Caco-2 (cell line): ENCODE measurements at regions not wholly inside any gene's neighbourhood (a gene's known extent, or its start where the extent isn't known, plus 50 kb on each side); places are given as distances from the start of the nearest gene placed in this dataset.

Experiments used
- BruUV-seq: library from RNA; stranded (reverse); fragments of 400-500 nt; replicated peaks from 2 replicates; lab custom pipeline; 2021; lab: Mats Ljungman, UMichigan
- CTCF ChIA-PET: fragments of 300-600 bp; sonication (Branson Sonifier 250); formaldehyde crosslinking; loops from one replicate; lab custom pipeline; 2022; ENCODE audit warnings: antibody characterized with exemption; lab: Charles Lee
- POLR2A ChIA-PET: fragments of 300-600 bp; sonication (Branson Sonifier 250); formaldehyde crosslinking; loops from one replicate; lab custom pipeline; 2022; ENCODE audit warnings: antibody characterized with exemption; lab: Charles Lee
- DNase-seq, 2 experiments: peaks; one replicate each; pipeline versions ENCODE4 v3.0.0 to v3.0.0-alpha.2; 2020 to 2022
- H3K27me3 ChIP-seq: replicated peaks from 2 replicates; pipeline ENCODE4 v1.6.0; 2011; ENCODE audit warnings: low read length; ENCODE audit not compliant: control insufficient read depth, insufficient read depth
- H3K36me3 ChIP-seq: 2 replicates; pipeline ENCODE4 v1.5.1; 2011; ENCODE audit warnings: low read length; ENCODE audit not compliant: control insufficient read depth, insufficient read depth
- H3K4me1 ChIP-seq: fragments of 250-450 bp; sonication (Bioruptor Pico); 2 replicates; pipeline ENCODE4 v1.5.1; 2020; ENCODE audit warnings: mild to moderate bottlenecking
- H3K4me3 ChIP-seq: 2 replicates; pipeline ENCODE4 v1.5.1; 2011; ENCODE audit warnings: low read depth, mild to moderate bottlenecking, control low read depth, low read length
- H3K9me3 ChIP-seq: fragments of 250-450 bp; sonication (Bioruptor Pico); 2 replicates; pipeline ENCODE4 v1.5.1; 2020; ENCODE audit warnings: mild to moderate bottlenecking, moderate library complexity
- H3K27ac Mint-ChIP-seq: one replicate; pipeline ENCODE4 v1.8.0; 2022; ENCODE audit warnings: mixed read lengths; ENCODE audit not compliant: unreplicated experiment
- H3K27me3 Mint-ChIP-seq: one replicate; pipeline ENCODE4 v1.8.0; 2022; ENCODE audit warnings: mixed read lengths; ENCODE audit not compliant: insufficient read depth, unreplicated experiment
- H3K36me3 Mint-ChIP-seq: one replicate; pipeline ENCODE4 v1.8.0; 2022; ENCODE audit warnings: mild to moderate bottlenecking, mixed read lengths; ENCODE audit not compliant: insufficient read depth, unreplicated experiment
- H3K4me1 Mint-ChIP-seq: one replicate; pipeline ENCODE4 v1.8.0; 2022; ENCODE audit warnings: low read depth, mixed read lengths; ENCODE audit not compliant: unreplicated experiment
- H3K4me3 Mint-ChIP-seq: one replicate; pipeline ENCODE4 v1.8.0; 2022; ENCODE audit warnings: mild to moderate bottlenecking, moderate library complexity, mixed read lengths; ENCODE audit not compliant: unreplicated experiment
- H3K9me3 Mint-ChIP-seq: one replicate; pipeline ENCODE4 v1.8.0; 2022; ENCODE audit warnings: mixed read lengths; ENCODE audit not compliant: unreplicated experiment
- intact Hi-C: fragments of 100-400 bp; cut with micrococcal nuclease; formaldehyde crosslinking; loops from one replicate; pipeline ENCODE4 v1.10.0; 2022; ENCODE audit not compliant: unreplicated experiment
- TF ChIP-seq, protein P1 (sequence below), 2 experiments: fragments of 200-600 bp in 1 of 2; IDR thresholded peaks; 1 replicate in 1 of 2; 2 replicates in 1 of 2; pipeline versions ENCODE4 v1.5.1 to v1.8.0; 2011 to 2022; ENCODE audit warnings: antibody characterized with exemption in 1 of 2, control low read depth in 1 of 2, inconsistent platforms in 1 of 2, low read depth in 1 of 2, low read length in 1 of 2, mild to moderate bottlenecking in 1 of 2, moderate library complexity in 1 of 2; ENCODE audit not compliant: insufficient read depth in 1 of 2, severe bottlenecking in 1 of 2, unreplicated experiment in 1 of 2

DNA sequence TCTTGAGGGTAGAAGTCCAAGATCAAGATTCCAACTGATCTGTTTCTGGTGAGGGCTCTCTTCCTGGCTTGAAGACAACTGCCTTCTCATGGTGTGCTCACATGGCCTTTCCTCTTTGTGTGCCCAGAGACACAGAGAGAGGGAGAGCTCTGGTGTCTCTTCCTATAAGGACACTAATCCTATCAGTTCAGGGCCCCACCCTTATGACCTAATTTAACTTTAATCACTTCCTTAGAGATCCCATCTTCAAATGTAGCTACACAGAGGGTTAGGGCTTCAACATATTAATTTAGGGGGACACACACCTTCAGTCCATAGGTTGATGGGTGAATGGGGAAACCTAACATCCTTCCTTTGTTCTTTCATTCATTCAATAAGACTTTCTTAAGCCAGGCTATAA lies 144.6 kb downstream of the MN1 start:
- Histone ChIP-seq H3K4me1 (peaks cover 14% of the 10 kb centered on the region), H3K9me3 (no peaks in the 10 kb centered on the region), H3K4me3 (no peak overlapping the region), H3K27me3 (no peaks in the 10 kb centered on the region), H3K36me3 (no peaks in the 10 kb centered on the region)
- H3K27ac Mint-ChIP-seq, result no peak overlapping the region
- intact Hi-C loops, result no loop called here
- peaks cover 15% of the 10 kb centered on the region for H3K9me3 Mint-ChIP-seq
- ChIA-PET POLR2A (no interaction called here), CTCF (no interaction called here)
- TF ChIP-seq, protein P1, sequence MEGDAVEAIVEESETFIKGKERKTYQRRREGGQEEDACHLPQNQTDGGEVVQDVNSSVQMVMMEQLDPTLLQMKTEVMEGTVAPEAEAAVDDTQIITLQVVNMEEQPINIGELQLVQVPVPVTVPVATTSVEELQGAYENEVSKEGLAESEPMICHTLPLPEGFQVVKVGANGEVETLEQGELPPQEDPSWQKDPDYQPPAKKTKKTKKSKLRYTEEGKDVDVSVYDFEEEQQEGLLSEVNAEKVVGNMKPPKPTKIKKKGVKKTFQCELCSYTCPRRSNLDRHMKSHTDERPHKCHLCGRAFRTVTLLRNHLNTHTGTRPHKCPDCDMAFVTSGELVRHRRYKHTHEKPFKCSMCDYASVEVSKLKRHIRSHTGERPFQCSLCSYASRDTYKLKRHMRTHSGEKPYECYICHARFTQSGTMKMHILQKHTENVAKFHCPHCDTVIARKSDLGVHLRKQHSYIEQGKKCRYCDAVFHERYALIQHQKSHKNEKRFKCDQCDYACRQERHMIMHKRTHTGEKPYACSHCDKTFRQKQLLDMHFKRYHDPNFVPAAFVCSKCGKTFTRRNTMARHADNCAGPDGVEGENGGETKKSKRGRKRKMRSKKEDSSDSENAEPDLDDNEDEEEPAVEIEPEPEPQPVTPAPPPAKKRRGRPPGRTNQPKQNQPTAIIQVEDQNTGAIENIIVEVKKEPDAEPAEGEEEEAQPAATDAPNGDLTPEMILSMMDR (IDR thresholded peaks at IDR 0.05; ENCODE audit: insufficient read depth in 1 of 2, low read depth in 1 of 2, low read length in 1 of 2, severe bottlenecking in 1 of 2, unreplicated experiment in 1 of 2), result no peak
- no peak overlapping the region for H3K4me3 Mint-ChIP-seq
- H3K36me3 Mint-ChIP-seq, result peaks cover 7% of the 10 kb centered on the region
- DNase-seq, result no peak
- no TSS peak for BruUV-seq
- peaks cover 12% of the 10 kb centered on the region for H3K4me1 Mint-ChIP-seq
- no peaks in the 10 kb centered on the region for H3K27me3 Mint-ChIP-seq

DNA sequence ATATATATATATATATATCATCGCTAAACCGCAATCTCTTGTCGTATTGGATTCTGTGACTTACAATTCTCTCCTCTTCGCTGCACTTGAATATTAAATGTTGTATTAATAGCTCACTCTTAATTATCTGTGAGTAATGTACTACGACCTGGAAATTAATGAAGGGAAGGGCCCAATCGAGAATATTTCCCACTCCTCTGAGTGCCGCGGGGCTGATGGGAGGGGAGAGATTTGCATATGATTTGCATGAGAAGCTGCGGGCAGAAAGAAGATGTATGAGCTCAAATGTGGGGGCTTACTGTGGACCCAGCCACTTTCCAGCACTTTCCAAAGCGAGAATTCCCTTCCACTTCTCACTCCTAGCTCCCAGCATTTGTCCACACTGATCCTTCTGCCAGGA lies 141.2 kb downstream of the MN1 start:
- intact Hi-C loops, result no loop called here
- H3K4me3 Mint-ChIP-seq, result no peak overlapping the region
- H3K9me3 Mint-ChIP-seq, result peaks cover 14% of the 10 kb centered on the region
- TF ChIP-seq, protein P1 (IDR thresholded peaks at IDR 0.05; ENCODE audit: insufficient read depth in 1 of 2, low read depth in 1 of 2, low read length in 1 of 2, severe bottlenecking in 1 of 2, unreplicated experiment in 1 of 2), result no peak
- H3K36me3 Mint-ChIP-seq, result no peaks in the 10 kb centered on the region
- H3K36me3 ChIP-seq, result no peaks in the 10 kb centered on the region
- no TSS peak for BruUV-seq
- no peaks in the 10 kb centered on the region for H3K9me3 ChIP-seq
- H3K4me1 ChIP-seq, result peaks cover 29% of the 10 kb centered on the region
- H3K27ac Mint-ChIP-seq, result no peak overlapping the region
- H3K27me3 ChIP-seq, result no peaks in the 10 kb centered on the region
- ChIA-PET POLR2A (interaction anchor here (0.6 kb wide), 1 partner anchor 183 kb away, joined by 3 read pairs; no protein-coding TSS in a partner anchor), CTCF (no interaction called here)
- no peaks in the 10 kb centered on the region for H3K27me3 Mint-ChIP-seq
- peaks cover 25% of the 10 kb centered on the region for H3K4me1 Mint-ChIP-seq
- no peak for DNase-seq
- no peak overlapping the region for H3K4me3 ChIP-seq

DNA sequence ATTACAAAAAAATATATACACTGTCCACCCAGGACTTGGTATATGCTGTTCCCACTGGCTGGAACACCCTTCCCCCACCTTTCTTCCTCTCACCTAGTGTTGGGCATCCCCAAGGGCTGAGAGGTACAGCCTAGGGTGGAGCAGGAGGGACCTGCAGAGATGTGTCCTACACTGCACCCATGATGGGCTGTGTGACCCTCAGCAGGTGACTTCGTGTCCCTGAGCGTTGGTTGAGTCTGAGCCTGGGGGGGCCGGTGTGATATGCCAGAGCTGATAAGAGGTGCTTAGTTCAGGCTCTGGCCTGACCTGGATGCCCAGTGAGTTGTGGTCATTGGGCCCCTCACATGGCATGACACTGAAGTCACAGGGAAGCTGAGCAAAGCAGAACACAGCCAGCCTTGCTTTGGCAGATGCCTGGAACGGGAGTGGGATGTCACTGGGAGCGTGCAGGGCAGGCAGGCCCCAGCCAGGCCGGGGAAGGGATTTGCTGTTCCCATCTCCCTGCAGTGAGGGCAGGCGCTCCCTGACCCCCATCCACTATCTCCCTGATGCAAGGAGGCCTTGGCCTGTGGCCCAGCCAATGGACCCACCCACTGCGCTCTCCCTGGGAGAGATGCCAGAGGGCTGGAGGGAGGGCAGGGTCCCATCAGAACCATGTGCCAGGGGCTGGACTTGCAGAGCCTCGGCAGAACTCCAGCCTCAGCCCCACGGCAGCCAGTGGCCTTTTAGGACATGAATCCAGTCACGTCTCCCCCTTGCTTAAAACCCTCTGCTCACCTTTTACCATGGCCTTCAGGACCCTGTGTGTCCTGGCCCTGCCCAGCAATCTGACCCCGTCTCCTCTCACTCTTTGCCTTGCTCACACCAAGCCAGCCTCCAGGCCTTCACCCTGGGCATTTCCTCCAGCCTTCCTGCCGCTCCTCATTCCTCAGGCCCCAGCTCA lies 138.9 kb downstream of the MN1 start:
- POLR2A ChIA-PET, result no interaction called here
- H3K36me3 ChIP-seq, result no peaks in the 10 kb centered on the region
- intact Hi-C loops, result no loop called here
- CTCF ChIA-PET, result no interaction called here
- TF ChIP-seq, protein P1 (IDR thresholded peaks at IDR 0.05; ENCODE audit: insufficient read depth in 1 of 2, low read depth in 1 of 2, low read length in 1 of 2, severe bottlenecking in 1 of 2, unreplicated experiment in 1 of 2), result no peak
- Mint-ChIP-seq H3K4me1 (peaks cover 22% of the 10 kb centered on the region), H3K27me3 (no peaks in the 10 kb centered on the region), H3K36me3 (peaks cover 2% of the 10 kb centered on the region), H3K27ac (peak overlapping the region; percentile 20), H3K9me3 (peaks cover 10% of the 10 kb centered on the region), H3K4me3 (no peak overlapping the region)
- peaks cover 26% of the 10 kb centered on the region for H3K4me1 ChIP-seq
- H3K4me3 ChIP-seq, result no peak overlapping the region
- H3K9me3 ChIP-seq, result peaks cover 3% of the 10 kb centered on the region; the same call in 1 of the 2 replicates
- H3K27me3 ChIP-seq, result no peaks in the 10 kb centered on the region
- no TSS peak for BruUV-seq
- DNase-seq, result no peak
